Mesodermal cell (in vitro differentiated cells): ENCODE measurements at regions not wholly inside any gene's neighbourhood (a gene's known extent, or its start where the extent isn't known, plus 50 kb on each side); places are given as distances from the start of the nearest gene placed in this dataset.

Experiments
- H3K27ac ChIP-seq: 2 replicates; pipeline ENCODE4 v1.7.0; 2013; ENCODE audit warnings: mild to moderate bottlenecking, low read depth, low read length, moderate library complexity; ENCODE audit not compliant: severe bottlenecking
- H3K36me3 ChIP-seq: 2 replicates; pipeline ENCODE4 v1.7.1; 2013; ENCODE audit warnings: mild to moderate bottlenecking, low read length, moderate library complexity; ENCODE audit not compliant: control insufficient read depth, insufficient read depth
- H3K4me1 ChIP-seq: one replicate; pipeline ENCODE4 v1.7.1; 2013; ENCODE audit warnings: mild to moderate bottlenecking, low read length; ENCODE audit not compliant: insufficient read depth, control insufficient read depth, poor library complexity, severe bottlenecking
- H3K4me3 ChIP-seq: 2 replicates; pipeline ENCODE4 v1.7.0; 2013; ENCODE audit warnings: low read length, control low read depth, mild to moderate bottlenecking; ENCODE audit not compliant: insufficient read depth, poor library complexity, severe bottlenecking; ENCODE audit errors: extremely low read depth
- H3K9me3 ChIP-seq: 2 replicates; pipeline ENCODE4 v1.7.1; 2013; ENCODE audit warnings: mild to moderate bottlenecking, low read length, moderate library complexity; ENCODE audit not compliant: control insufficient read depth
- WGBS, 2 experiments: methylation state at CpG; one replicate each; pipeline ENCODE4 v1.1.5; 2013; ENCODE audit warnings: missing lambda C conversion rate in 2 of 2; ENCODE audit not compliant: insufficient coverage in 2 of 2; 5-methylcytosine and 5-hydroxymethylcytosine counted together

DNA sequence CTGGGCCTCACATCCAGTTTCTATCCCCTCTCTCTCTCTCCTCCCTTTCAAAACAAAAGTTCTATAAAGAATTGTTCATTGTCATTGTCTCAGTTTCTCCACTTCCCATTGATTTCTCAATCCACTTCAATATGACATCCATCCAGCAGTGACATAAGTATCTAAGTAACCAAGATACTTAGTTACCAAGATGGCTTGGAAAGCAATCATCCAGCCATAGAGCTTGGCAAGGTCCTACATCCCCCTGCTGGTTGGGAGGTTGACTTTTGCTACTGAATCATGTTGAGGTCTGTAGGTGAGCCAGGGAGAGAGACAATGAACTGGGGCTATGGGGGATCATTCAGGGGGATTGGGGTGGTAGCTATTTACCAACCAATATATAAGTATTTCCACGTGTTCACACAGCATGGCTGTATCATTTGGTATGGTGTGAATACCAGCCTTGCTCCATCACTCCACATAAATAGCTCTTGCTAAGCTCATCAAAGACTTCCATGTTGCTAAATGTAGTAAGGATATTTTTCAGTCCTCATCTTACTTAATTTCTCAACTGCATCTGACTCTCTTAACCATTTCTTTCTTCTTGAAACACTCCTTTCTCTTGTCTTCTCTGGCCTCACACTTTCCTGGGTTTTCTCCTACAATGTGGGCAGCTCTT is 58.8 kb upstream of the NTRK3 start:
- WGBS, 2 experiments = no CpG with 5 or more reads among the region's 1 CpG
- H3K9me3 ChIP-seq = peaks cover 3% of the 10 kb centered on the region
- H3K4me1 ChIP-seq = no peaks in the 10 kb centered on the region
- no peak overlapping the region for H3K27ac ChIP-seq
- H3K36me3 ChIP-seq = no peaks in the 10 kb centered on the region
- no peak overlapping the region for H3K4me3 ChIP-seq

DNA sequence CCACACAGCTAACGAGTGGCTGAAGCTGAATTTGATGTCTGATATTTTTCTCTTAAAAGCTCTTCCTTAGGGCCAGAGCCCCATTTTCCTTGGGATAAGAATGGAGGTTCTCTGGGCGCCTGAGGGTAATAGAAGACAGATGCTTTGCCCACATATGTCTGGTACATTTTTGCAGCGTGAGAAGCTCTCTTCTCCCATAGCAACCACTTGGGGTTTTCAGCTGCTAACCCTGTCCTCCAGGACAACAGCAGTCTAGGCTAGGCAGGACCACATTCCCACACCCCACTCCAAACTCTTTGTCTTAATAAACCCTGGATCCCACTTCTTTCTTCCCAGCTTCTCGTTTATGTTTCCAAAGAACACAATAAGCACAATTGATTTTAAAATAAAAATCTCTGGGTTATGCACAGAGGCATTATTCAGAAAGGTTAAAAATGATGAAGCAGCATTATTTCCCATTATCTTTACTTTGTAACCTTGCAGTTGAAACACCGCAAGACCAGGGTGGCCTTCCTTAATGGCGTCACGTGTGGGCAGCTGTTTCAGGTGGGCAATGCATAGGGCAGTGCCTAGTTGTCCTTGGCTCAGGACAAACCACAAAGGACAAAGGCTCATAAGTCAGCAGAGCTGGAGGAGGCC is 56.5 kb upstream of the NTRK3 start:
- WGBS, 2 experiments = 82 to 85% methylated on average over 4 to 5 of the region's 7 CpGs
- Histone ChIP-seq H3K9me3 (peaks cover 3% of the 10 kb centered on the region), H3K27ac (no peak overlapping the region)

DNA sequence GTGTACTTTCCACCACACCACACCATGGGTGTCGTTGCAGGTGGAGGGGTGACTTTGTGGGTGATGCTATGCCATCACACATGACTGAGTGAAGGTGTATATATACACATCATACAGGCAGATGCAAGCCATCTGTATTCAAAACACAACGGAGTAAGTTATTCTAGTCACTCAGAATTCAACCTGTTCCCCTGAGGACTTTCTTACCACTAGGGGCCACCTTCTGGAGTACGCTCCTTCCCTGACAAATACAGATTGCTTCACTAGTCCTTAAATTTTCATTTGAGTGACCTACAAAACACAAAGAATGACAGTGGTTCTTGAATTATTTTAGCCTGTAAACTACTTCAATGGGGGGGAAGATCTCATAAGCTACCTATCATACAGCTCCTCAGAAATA is 52.8 kb upstream of the NTRK3 start:
- H3K4me1 ChIP-seq = no peaks in the 10 kb centered on the region
- no peaks in the 10 kb centered on the region for H3K9me3 ChIP-seq
- H3K36me3 ChIP-seq = no peaks in the 10 kb centered on the region
- 60 to 76% methylated on average over 1 to 2 of the region's 3 CpGs for WGBS, 2 experiments
- no peak overlapping the region for H3K4me3 ChIP-seq
- no peak overlapping the region for H3K27ac ChIP-seq

More for the DNA sequence above, 56.5 kb upstream of the NTRK3 start:
- Histone ChIP-seq H3K4me3 (no peak overlapping the region), H3K36me3 (no peaks in the 10 kb centered on the region), H3K4me1 (no peaks in the 10 kb centered on the region)

DNA sequence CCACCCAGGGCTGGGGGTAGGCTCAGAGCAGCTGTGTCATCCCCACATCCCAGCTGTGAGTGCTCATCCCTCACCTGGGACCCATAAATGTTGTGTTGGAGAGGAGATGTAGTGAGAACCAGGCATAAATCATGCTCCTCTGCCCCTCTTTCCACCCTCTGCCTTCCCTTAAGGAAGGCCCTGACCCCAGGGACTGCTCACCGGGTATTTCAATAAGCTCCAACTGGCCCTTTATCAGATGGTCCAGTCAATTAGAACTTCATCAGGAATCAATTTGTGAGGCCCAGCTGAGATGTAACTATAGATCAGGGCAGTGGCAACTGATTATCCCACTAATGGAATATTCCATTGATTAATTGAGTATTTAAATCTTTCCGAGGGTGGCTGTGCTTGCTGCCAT is 50.8 kb upstream of the NTRK3 start:
- Histone ChIP-seq H3K9me3 (no peaks in the 10 kb centered on the region), H3K27ac (no peak overlapping the region), H3K4me1 (no peaks in the 10 kb centered on the region), H3K4me3 (no peak overlapping the region), H3K36me3 (no peaks in the 10 kb centered on the region)
- 87 to 100% methylated on average over 1 to 2 of the region's 2 CpGs for WGBS, 2 experiments
